DND-41 (cell line): ENCODE measurements at regions not wholly inside any gene's neighbourhood (a gene's known extent, or its start where the extent isn't known, plus 50 kb on each side); places are given as distances from the start of the nearest gene placed in this dataset.

Source experiments
- CTCF ChIP-seq: IDR thresholded peaks from 2 replicates; pipeline ENCODE4 v1.5.1; 2012; ENCODE audit warnings: borderline replicate concordance, low read length, moderate library complexity, mild to moderate bottlenecking; ENCODE audit not compliant: poor library complexity, severe bottlenecking; ENCODE audit errors: extremely low read depth
- EZH2 ChIP-seq: IDR thresholded peaks from 3 replicates; pipeline ENCODE4 v1.6.1; 2012; ENCODE audit warnings: borderline replicate concordance, low read depth, mild to moderate bottlenecking, moderate library complexity, low read length, inconsistent platforms; ENCODE audit not compliant: severe bottlenecking

GRCh38 chr20:57071954-57072583, 194.4 kb downstream of the BMP7 start:
- TF ChIP-seq CTCF (no peak), EZH2 (no peak)
